ENCODE measurements at regions not wholly inside any gene's neighbourhood (a gene's known extent, or its start where the extent isn't known, plus 50 kb on each side); places are given as distances from the start of the nearest gene placed in this dataset.

DNA sequence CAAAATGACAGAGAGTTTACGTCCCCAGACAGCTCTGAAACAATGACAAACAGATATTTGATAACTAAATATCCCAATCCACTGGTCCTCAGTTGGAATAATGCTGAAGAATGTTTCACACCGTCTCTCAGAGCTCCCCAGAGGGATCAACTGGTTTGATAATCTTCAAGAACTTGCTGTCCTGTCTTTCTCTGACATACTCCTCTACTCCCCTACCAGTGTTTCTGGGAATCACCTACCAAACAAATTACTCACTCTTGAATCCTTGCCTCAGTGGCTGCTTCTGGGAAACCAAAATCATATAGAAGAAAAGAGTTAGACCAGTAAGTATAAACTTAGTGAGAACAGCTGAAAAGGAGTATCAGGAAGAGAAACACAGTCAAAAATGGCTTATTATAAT, 469.7 kb upstream of the JAG1 start:
- ATAC-seq (no peak), DNase-seq (no peak)
- no peaks in the 10 kb centered on the region for H3K36me3 ChIP-seq
- WGBS, 2 donors = 50 to 64% methylated on average over 2 of the region's 2 CpGs
- TF ChIP-seq, protein P1, sequence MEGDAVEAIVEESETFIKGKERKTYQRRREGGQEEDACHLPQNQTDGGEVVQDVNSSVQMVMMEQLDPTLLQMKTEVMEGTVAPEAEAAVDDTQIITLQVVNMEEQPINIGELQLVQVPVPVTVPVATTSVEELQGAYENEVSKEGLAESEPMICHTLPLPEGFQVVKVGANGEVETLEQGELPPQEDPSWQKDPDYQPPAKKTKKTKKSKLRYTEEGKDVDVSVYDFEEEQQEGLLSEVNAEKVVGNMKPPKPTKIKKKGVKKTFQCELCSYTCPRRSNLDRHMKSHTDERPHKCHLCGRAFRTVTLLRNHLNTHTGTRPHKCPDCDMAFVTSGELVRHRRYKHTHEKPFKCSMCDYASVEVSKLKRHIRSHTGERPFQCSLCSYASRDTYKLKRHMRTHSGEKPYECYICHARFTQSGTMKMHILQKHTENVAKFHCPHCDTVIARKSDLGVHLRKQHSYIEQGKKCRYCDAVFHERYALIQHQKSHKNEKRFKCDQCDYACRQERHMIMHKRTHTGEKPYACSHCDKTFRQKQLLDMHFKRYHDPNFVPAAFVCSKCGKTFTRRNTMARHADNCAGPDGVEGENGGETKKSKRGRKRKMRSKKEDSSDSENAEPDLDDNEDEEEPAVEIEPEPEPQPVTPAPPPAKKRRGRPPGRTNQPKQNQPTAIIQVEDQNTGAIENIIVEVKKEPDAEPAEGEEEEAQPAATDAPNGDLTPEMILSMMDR (IDR thresholded peaks at IDR 0.05) = no peak
- H3K27me3 ChIP-seq = no peaks in the 10 kb centered on the region
- H3K9me3 ChIP-seq = no peaks in the 10 kb centered on the region
- no peak overlapping the region for H3K27ac ChIP-seq
- H3K4me1 ChIP-seq = peaks cover 0 to 6% (median 0%) of the 10 kb centered on the region in 9 donors
- H3K4me3 ChIP-seq = no peak overlapping the region
- intact Hi-C loops (cut with DNase I) = no loop called here

DNA sequence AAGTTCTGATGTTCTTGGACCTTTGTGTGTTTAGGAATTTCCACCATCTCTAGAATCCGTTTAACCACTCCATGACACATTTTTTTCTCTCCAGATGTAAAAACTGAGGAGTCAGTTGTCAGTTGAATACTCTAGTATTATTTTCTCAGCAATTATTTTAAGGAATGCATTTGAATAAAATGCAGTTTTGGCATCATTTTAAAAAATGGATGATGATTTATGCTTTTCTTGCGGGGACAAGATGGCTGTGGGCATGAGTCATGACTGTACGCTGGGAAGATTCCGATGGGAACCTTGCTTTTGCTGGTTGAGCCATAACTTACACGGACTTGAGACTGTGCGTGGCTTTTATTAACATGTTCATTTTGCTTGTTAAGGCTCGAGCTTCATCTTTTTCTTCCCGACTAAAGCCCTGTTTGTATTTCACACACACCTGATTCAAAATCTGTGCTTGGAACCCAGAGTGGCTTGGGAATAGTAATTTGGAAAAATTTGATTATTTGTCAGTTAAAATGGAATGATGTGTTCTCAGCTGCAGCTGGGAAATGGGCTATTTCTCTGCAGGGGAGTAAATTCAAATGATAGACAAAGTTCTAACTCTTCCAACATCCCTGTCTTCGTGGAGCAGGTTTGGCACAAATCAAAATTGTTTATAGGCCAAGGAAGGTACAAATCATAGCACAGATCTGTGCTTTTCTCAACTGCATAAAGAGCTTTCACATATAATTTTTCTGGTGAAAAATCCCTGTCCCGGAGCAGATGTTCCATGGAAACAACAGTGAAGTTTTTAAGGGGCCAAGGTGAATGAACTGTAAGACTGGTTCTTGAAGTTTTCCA, 470.5 kb upstream of the JAG1 start:
- TF ChIP-seq, protein P1 (IDR thresholded peaks at IDR 0.05) = no peak
- ATAC-seq (no peak), DNase-seq (no peak)
- peaks cover 0 to 6% (median 0%) of the 10 kb centered on the region in 9 donors for H3K4me1 ChIP-seq
- no peak overlapping the region for H3K4me3 ChIP-seq
- H3K9me3 ChIP-seq = no peaks in the 10 kb centered on the region
- intact Hi-C loops (cut with DNase I) = no loop called here
- no peaks in the 10 kb centered on the region for H3K36me3 ChIP-seq
- no peaks in the 10 kb centered on the region for H3K27me3 ChIP-seq
- no peak overlapping the region for H3K27ac ChIP-seq
- WGBS, 2 donors = 83 to 89% methylated on average over 10 of the region's 10 CpGs

DNA sequence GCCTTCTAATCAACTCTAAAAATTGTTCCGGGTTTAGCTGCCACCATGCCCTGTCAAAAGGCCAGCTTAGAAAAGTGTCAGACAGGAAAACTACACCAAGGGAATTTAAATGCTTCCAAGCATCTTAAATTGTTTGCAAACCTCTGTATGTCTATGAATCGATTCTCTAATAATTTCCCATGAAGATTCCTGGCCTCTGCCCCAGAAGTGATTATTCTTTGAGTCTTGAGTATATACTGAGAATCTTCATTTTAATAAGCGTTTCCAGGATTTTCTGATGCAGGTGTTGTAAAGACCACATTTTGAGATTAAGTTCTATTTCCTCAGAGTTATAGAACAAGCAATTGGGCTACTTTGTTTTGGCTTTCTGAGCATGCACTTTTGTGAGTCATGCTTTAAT, 471.8 kb upstream of the JAG1 start:
- no peak overlapping the region for H3K4me3 ChIP-seq
- WGBS, 2 donors = 82% methylated on average over 3 of the region's 3 CpGs
- no peaks in the 10 kb centered on the region for H3K27me3 ChIP-seq
- H3K4me1 ChIP-seq = peaks cover 0 to 6% (median 0%) of the 10 kb centered on the region in 9 donors
- ATAC-seq = no peak
- TF ChIP-seq, protein P1 (IDR thresholded peaks at IDR 0.05) = no peak
- DNase-seq = no peak
- no peaks in the 10 kb centered on the region for H3K36me3 ChIP-seq
- intact Hi-C loops (cut with DNase I) = no loop called here
- no peak overlapping the region for H3K27ac ChIP-seq
- H3K9me3 ChIP-seq = peaks cover 0 to 10% (median 0%) of the 10 kb centered on the region in 11 donors

DNA sequence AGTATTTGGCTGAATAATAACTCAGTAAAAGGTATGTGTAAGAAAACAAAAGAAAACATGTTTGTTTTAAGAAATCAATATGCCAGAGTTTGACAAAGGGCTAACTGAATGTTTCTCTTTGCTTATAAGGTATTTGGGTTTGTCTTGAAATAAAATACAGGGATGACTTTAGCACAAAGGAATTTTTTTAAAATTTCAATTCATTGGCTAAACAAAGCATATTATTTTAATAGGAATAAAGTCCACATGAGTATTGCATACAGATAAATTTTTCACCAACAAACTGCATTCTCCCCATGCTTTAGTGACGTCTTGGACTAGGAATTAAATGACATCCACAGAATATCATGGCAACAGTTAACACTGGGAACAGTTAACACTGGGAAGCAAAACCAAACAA, 480.0 kb upstream of the JAG1 start:
- Histone ChIP-seq H3K4me3 (no peak overlapping the region), H3K9me3 (peaks cover 0 to 11% (median 0%) of the 10 kb centered on the region in 11 donors), H3K4me1 (peaks cover 0 to 32% (median 3%) of the 10 kb centered on the region in 9 donors), H3K27ac (no peak overlapping the region), H3K27me3 (no peaks in the 10 kb centered on the region), H3K36me3 (no peaks in the 10 kb centered on the region)
- intact Hi-C loops (cut with DNase I) = no loop called here
- DNase-seq (no peak), ATAC-seq (no peak)
- 70 to 73% methylated on average over 1 of the region's 1 CpG for WGBS, 2 donors
- TF ChIP-seq, protein P1 (IDR thresholded peaks at IDR 0.05) = no peak
